BE2C (cell line): ENCODE measurements at regions not wholly inside any gene's neighbourhood (a gene's known extent, or its start where the extent isn't known, plus 50 kb on each side); places are given as distances from the start of the nearest gene placed in this dataset.
A peak's percentile ranks its signal among the peaks of the same experiment; 100 is the strongest.

Experiments
- DNase-seq: peaks from one replicate; pipeline ENCODE4 v3.0.0-alpha.2; 2020
- H3K27me3 ChIP-seq: fragments of 250-450 bp; sonication (Bioruptor Pico); 2 replicates; pipeline ENCODE4 v1.5.1; 2020; ENCODE audit warnings: mild to moderate bottlenecking
- H3K36me3 ChIP-seq: fragments of 250-450 bp; sonication (Bioruptor Pico); 2 replicates; pipeline ENCODE4 v1.5.1; 2020; ENCODE audit warnings: mild to moderate bottlenecking
- H3K4me1 ChIP-seq: fragments of 250-450 bp; sonication (Bioruptor Pico); 2 replicates; pipeline ENCODE4 v1.5.1; 2020
- H3K4me3 ChIP-seq: 2 replicates; pipeline ENCODE4 v1.5.1; 2011; ENCODE audit warnings: low read depth, low read length
- H3K9me3 ChIP-seq: fragments of 250-450 bp; sonication (Bioruptor Pico); 2 replicates; pipeline ENCODE4 v1.5.1; 2020
- CTCF ChIP-seq: IDR thresholded peaks from 2 replicates; pipeline ENCODE4 v1.5.1; 2012; ENCODE audit warnings: mild to moderate bottlenecking, low read depth, low read length

GRCh38 chr12:16955083-16955657, 349.2 kb upstream of the LMO3 start:
- no peak overlapping the region for H3K4me3 ChIP-seq
- DNase-seq: no peak

GRCh38 chr12:16949871-16950667, 344.1 kb upstream of the LMO3 start:
- no peaks in the 10 kb centered on the region for H3K36me3 ChIP-seq
- no peaks in the 10 kb centered on the region for H3K9me3 ChIP-seq
- no peaks in the 10 kb centered on the region for H3K27me3 ChIP-seq
- H3K4me3 ChIP-seq: no peak overlapping the region
- no peak for DNase-seq
- H3K4me1 ChIP-seq: no peaks in the 10 kb centered on the region
- no peak for TF ChIP-seq CTCF

More at GRCh38 chr12:16955083-16955657, 349.2 kb upstream of the LMO3 start:
- Histone ChIP-seq H3K36me3 (no peaks in the 10 kb centered on the region), H3K27me3 (no peaks in the 10 kb centered on the region), H3K9me3 (no peaks in the 10 kb centered on the region), H3K4me1 (no peaks in the 10 kb centered on the region)
- TF ChIP-seq CTCF: no peak

GRCh38 chr12:16949371-16949770, 343.4 kb upstream of the LMO3 start:
- Histone ChIP-seq H3K27me3 (no peaks in the 10 kb centered on the region), H3K4me1 (no peaks in the 10 kb centered on the region), H3K36me3 (no peaks in the 10 kb centered on the region), H3K4me3 (no peak overlapping the region), H3K9me3 (no peaks in the 10 kb centered on the region)
- no peak for DNase-seq
- no peak for TF ChIP-seq CTCF

GRCh38 chr12:16946704-16947103, 340.7 kb upstream of the LMO3 start:
- no peak for TF ChIP-seq CTCF
- no peak for DNase-seq
- Histone ChIP-seq H3K27me3 (no peaks in the 10 kb centered on the region), H3K4me3 (no peak overlapping the region), H3K9me3 (no peaks in the 10 kb centered on the region), H3K36me3 (no peaks in the 10 kb centered on the region), H3K4me1 (no peaks in the 10 kb centered on the region)

GRCh38 chr12:16939871-16940306, 333.9 kb upstream of the LMO3 start:
- Histone ChIP-seq H3K27me3 (no peaks in the 10 kb centered on the region), H3K36me3 (no peaks in the 10 kb centered on the region), H3K9me3 (no peaks in the 10 kb centered on the region), H3K4me1 (no peaks in the 10 kb centered on the region), H3K4me3 (no peak overlapping the region)
- TF ChIP-seq CTCF: peak; percentile 98
- DNase-seq: peak; percentile 75

- DNase-seq: no peak
- H3K27me3 ChIP-seq: no peaks in the 10 kb centered on the region
Measured at GRCh38 chr12:16927259-16927658, 321.3 kb upstream of the LMO3 start.

More at GRCh38 chr12:16927259-16927658, 321.3 kb upstream of the LMO3 start:
- no peaks in the 10 kb centered on the region for H3K9me3 ChIP-seq
- no peak for TF ChIP-seq CTCF
- no peak overlapping the region for H3K4me3 ChIP-seq
- no peaks in the 10 kb centered on the region for H3K4me1 ChIP-seq
- no peaks in the 10 kb centered on the region for H3K36me3 ChIP-seq
